HG03025 (cell line): ENCODE measurements at regions not wholly inside any gene's neighbourhood (a gene's known extent, or its start where the extent isn't known, plus 50 kb on each side); places are given as distances from the start of the nearest gene placed in this dataset.
"Not testable (repeated sequence)": the region's sequence is repeated elsewhere in the genome, so short reads cannot be mapped to it uniquely, and the experiment has no call there.

Experiments used
- ATAC-seq: cut with Tn5 transposase; IDR thresholded peaks from one replicate; pipeline ENCODE4 v1.9.1; 2021; ENCODE audit warnings: mild to moderate bottlenecking, moderate library complexity; ENCODE audit not compliant: unreplicated experiment, low FRiP score

- ATAC-seq, result not testable (repeated sequence)
Observed at GRCh38 chr3:187890405-187890752, 145.1 kb upstream of the BCL6 start.

- no peak for ATAC-seq
Observed at GRCh38 chr3:187896646-187897045, 151.4 kb upstream of the BCL6 start.

GRCh38 chr3:187899246-187899645 lies 154.0 kb upstream of the BCL6 start:
- no peak for ATAC-seq

GRCh38 chr3:187900993-187901755 lies 155.9 kb upstream of the BCL6 start:
- ATAC-seq, result no peak

- ATAC-seq, result peak; percentile 54
Observed at GRCh38 chr3:187902041-187902471, 156.8 kb upstream of the BCL6 start.

GRCh38 chr3:187902936-187903335 lies 157.7 kb upstream of the BCL6 start:
- no peak for ATAC-seq

GRCh38 chr3:187903697-187904096 lies 158.4 kb upstream of the BCL6 start:
- no peak for ATAC-seq

GRCh38 chr3:187906416-187906815 lies 161.1 kb upstream of the BCL6 start:
- ATAC-seq, result no peak

- ATAC-seq, result no peak
Observed at GRCh38 chr3:187906920-187907319, 161.7 kb upstream of the BCL6 start.

GRCh38 chr3:187909866-187910265 lies 164.6 kb upstream of the BCL6 start:
- no peak for ATAC-seq

GRCh38 chr3:187912007-187912406 lies 166.7 kb upstream of the BCL6 start:
- no peak for ATAC-seq

- ATAC-seq, result no peak
Observed at GRCh38 chr3:187913617-187914033, 168.4 kb upstream of the BCL6 start.

GRCh38 chr3:187914231-187914630 lies 169.0 kb upstream of the BCL6 start:
- ATAC-seq, result no peak

- no peak for ATAC-seq
Observed at GRCh38 chr3:187916072-187916471, 170.8 kb upstream of the BCL6 start.

GRCh38 chr3:187918081-187918644 lies 172.9 kb upstream of the BCL6 start:
- ATAC-seq, result no peak

GRCh38 chr3:187919048-187919447 lies 173.8 kb upstream of the BCL6 start:
- peak; percentile 87 for ATAC-seq

- peak; percentile 43 for ATAC-seq
Observed at GRCh38 chr3:187919544-187919943, 174.3 kb upstream of the BCL6 start.

GRCh38 chr3:187920030-187920429 lies 174.8 kb upstream of the BCL6 start:
- ATAC-seq, result no peak

- no peak for ATAC-seq
Observed at GRCh38 chr3:187920913-187921312, 175.6 kb upstream of the BCL6 start.

- ATAC-seq, result no peak
Observed at GRCh38 chr3:187921391-187922074, 176.3 kb upstream of the BCL6 start.

GRCh38 chr3:187922704-187923416 lies 177.6 kb upstream of the BCL6 start:
- no peak for ATAC-seq
